A673 (cell line): ENCODE measurements at regions not wholly inside any gene's neighbourhood (a gene's known extent, or its start where the extent isn't known, plus 50 kb on each side); places are given as distances from the start of the nearest gene placed in this dataset.

Experiments
- BruUV-seq: library from RNA; stranded (reverse); fragments of 400-500 nt; replicated peaks from 2 replicates; lab custom pipeline; 2021; lab: Mats Ljungman, UMichigan
- CTCF ChIA-PET: fragments of 300-600 bp; sonication (Branson Sonifier 250); formaldehyde crosslinking; loops from one replicate; lab custom pipeline; 2022; ENCODE audit warnings: antibody characterized with exemption; lab: Charles Lee
- POLR2A ChIA-PET: fragments of 300-600 bp; sonication (Branson Sonifier 250); formaldehyde crosslinking; loops from one replicate; lab custom pipeline; 2022; ENCODE audit warnings: antibody characterized with exemption; ENCODE audit not compliant: low non-redundant PET; lab: Charles Lee
- DNase-seq: peaks from one replicate; pipeline ENCODE4 v3.0.0-alpha.2; 2015; ENCODE audit warnings: low spot score
- H3K27ac ChIP-seq: fragments of 200-600 bp; sonication (generic); 2 replicates; pipeline ENCODE4 v1.5.1; 2016; ENCODE audit warnings: mixed run types, low read depth, mild to moderate bottlenecking, mixed read lengths, antibody characterized with exemption, low read length; ENCODE audit not compliant: poor library complexity, severe bottlenecking
- H3K27me3 ChIP-seq: fragments of 200-600 bp; sonication (generic); replicated peaks from 2 replicates; pipeline ENCODE4 v1.6.1; 2017; ENCODE audit warnings: mixed run types, low read depth, mild to moderate bottlenecking, mixed read lengths, antibody characterized with exemption, low read length; ENCODE audit not compliant: insufficient read depth, poor library complexity
- H3K36me3 ChIP-seq: fragments of 200-600 bp; sonication (generic); 2 replicates; pipeline ENCODE4 v1.6.1; 2016; ENCODE audit warnings: mixed run types, mild to moderate bottlenecking, mixed read lengths, antibody characterized with exemption, low read length; ENCODE audit not compliant: insufficient read depth, poor library complexity, severe bottlenecking
- H3K4me1 ChIP-seq: fragments of 200-600 bp; sonication (generic); 2 replicates; pipeline ENCODE4 v1.6.1; 2017; ENCODE audit warnings: mixed run types, mild to moderate bottlenecking, mixed read lengths, antibody characterized with exemption, low read length; ENCODE audit not compliant: insufficient read depth, poor library complexity, severe bottlenecking
- H3K4me3 ChIP-seq: fragments of 200-600 bp; sonication (generic); 2 replicates; pipeline ENCODE4 v1.5.1; 2016; ENCODE audit warnings: low read depth, mixed run types, mild to moderate bottlenecking, mixed read lengths, low read length; ENCODE audit not compliant: poor library complexity, severe bottlenecking
- H3K9me3 ChIP-seq: fragments of 200-600 bp; sonication (generic); 2 replicates; pipeline ENCODE4 v1.6.1; 2016; ENCODE audit warnings: mixed run types, low read depth, mild to moderate bottlenecking, mixed read lengths, antibody characterized with exemption, low read length; ENCODE audit not compliant: poor library complexity, severe bottlenecking
- EZH2 ChIP-seq: fragments of 200-600 bp; sonication (generic); IDR thresholded peaks from 2 replicates; pipeline ENCODE4 v1.6.1; 2017; ENCODE audit warnings: borderline replicate concordance, low read depth, mild to moderate bottlenecking, mixed read lengths, antibody characterized with exemption, low read length; ENCODE audit not compliant: poor library complexity, severe bottlenecking
- intact Hi-C: fragments of 100-400 bp; cut with micrococcal nuclease; formaldehyde crosslinking; loops from one replicate; pipeline ENCODE4 v1.10.0; 2022; ENCODE audit not compliant: unreplicated experiment
- TF ChIP-seq, protein P1 (sequence below): fragments of 300-800, 200-600 bp; sonication (generic); conservative IDR thresholded peaks from 2 replicates; pipeline ENCODE4 v1.5.1; 2017; ENCODE audit warnings: low read depth, mild to moderate bottlenecking, antibody characterized with exemption, low read length, moderate library complexity, mixed read lengths

DNA sequence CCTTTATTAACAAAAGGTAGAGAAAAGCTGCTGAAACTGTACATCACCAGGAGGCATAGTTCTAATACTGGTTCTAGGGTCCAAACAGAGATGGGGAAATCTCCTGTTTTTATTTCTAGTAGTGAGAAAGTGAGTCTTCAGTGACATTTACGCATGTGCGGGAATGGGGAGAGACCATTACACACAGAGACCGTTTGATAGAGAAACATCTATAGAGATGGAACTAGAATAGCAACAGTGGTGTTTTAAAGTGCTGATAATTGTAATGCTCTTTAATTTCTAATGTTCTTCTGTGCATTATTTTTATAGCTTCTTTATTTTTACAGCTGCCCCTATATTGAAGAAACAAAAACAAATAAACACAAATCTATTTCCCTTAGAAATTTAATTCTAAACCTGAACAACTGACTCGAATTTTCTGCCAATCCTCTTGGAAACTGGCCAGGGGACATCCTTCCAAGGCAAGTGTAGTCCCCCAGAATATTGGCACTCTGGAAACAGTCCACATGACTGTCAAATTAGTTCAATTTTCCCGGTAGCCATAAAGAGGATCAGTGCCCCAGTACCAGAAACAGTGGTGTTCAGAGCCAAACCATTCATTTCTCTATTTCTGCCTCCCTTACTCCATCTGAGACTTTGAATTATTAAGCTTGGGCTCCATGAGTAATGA is 260.9 kb downstream of the ICOS start:
- Histone ChIP-seq H3K4me1 (no peaks in the 10 kb centered on the region), H3K4me3 (no peak overlapping the region), H3K27ac (no peak overlapping the region), H3K36me3 (no peaks in the 10 kb centered on the region), H3K9me3 (no peaks in the 10 kb centered on the region), H3K27me3 (no peaks in the 10 kb centered on the region)
- ChIA-PET CTCF (no interaction called here), POLR2A (no interaction called here)
- no peak for TF ChIP-seq EZH2
- TF ChIP-seq, protein P1, sequence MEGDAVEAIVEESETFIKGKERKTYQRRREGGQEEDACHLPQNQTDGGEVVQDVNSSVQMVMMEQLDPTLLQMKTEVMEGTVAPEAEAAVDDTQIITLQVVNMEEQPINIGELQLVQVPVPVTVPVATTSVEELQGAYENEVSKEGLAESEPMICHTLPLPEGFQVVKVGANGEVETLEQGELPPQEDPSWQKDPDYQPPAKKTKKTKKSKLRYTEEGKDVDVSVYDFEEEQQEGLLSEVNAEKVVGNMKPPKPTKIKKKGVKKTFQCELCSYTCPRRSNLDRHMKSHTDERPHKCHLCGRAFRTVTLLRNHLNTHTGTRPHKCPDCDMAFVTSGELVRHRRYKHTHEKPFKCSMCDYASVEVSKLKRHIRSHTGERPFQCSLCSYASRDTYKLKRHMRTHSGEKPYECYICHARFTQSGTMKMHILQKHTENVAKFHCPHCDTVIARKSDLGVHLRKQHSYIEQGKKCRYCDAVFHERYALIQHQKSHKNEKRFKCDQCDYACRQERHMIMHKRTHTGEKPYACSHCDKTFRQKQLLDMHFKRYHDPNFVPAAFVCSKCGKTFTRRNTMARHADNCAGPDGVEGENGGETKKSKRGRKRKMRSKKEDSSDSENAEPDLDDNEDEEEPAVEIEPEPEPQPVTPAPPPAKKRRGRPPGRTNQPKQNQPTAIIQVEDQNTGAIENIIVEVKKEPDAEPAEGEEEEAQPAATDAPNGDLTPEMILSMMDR = no peak
- no peak for DNase-seq
- BruUV-seq = no TSS peak
- intact Hi-C loops = no loop called here

DNA sequence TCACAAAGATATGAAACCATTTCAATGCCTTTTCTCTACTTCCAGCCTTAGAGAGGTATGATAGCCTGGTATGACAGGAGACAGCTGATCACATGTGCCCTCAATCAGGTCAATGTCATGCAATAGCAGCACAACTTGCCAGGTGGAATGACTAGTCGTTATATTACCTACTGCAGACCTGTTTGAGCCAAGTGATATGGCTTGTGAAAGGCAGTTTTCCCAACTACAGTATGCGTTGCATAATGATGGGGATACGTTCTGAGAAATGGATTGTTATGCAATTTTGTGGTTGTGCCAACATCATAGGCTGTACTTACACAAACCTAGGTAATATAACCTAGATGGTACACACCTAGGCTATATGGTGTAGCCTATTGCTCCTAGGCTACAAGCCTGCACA is 262.8 kb downstream of the ICOS start:
- TF ChIP-seq EZH2 = no peak
- TF ChIP-seq, protein P1 = no peak
- intact Hi-C loops = no loop called here
- no peaks in the 10 kb centered on the region for H3K4me1 ChIP-seq
- no peak overlapping the region for H3K27ac ChIP-seq
- H3K36me3 ChIP-seq = no peaks in the 10 kb centered on the region
- no TSS peak for BruUV-seq
- POLR2A ChIA-PET = no interaction called here
- CTCF ChIA-PET = no interaction called here
- DNase-seq = no peak
- H3K27me3 ChIP-seq = no peaks in the 10 kb centered on the region
- H3K4me3 ChIP-seq = no peak overlapping the region
- no peaks in the 10 kb centered on the region for H3K9me3 ChIP-seq

DNA sequence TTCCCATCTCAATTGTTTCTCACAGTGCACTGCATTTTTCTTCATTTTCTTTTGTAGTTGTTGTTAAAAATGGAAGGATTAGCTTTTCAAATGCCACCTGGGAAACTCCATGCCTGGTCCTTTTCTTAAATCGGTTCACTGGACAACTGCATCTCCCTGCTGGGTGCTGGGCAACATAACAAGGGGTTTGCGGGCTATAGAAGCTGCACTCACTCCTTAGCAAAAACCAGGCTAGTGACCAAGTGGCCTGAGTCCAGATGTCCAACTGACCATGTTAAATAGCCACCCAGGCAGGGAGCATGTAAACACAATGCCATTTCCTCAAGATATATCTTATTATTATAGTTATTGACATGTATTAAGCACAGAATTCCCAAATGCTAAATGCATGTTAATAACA is 264.9 kb downstream of the ICOS start:
- Histone ChIP-seq H3K27me3 (no peaks in the 10 kb centered on the region), H3K4me3 (no peak overlapping the region), H3K36me3 (no peaks in the 10 kb centered on the region), H3K9me3 (no peaks in the 10 kb centered on the region), H3K4me1 (no peaks in the 10 kb centered on the region), H3K27ac (no peak overlapping the region)
- DNase-seq = no peak
- no peak for TF ChIP-seq EZH2
- intact Hi-C loops = no loop called here
- BruUV-seq = no TSS peak
- ChIA-PET POLR2A (no interaction called here), CTCF (no interaction called here)

DNA sequence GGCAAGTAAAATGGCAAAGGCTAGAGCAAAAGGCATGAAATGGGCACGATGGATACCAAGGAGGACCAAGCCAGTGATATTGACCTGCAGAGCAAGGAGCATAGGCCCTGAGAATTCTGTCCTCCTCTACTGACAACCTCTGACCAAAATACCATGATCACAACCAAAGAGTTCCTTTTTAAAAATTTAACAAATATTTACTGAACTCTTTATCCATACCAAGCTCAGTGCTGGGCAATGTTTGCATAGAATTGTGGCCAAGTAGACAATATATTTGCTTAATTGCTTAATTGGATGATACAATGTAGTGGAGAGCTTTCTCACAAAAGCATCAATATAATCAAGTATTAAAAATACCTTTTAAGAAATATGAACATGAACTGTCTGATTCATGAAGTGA is 265.7 kb downstream of the ICOS start:
- no peak overlapping the region for H3K27ac ChIP-seq
- no peaks in the 10 kb centered on the region for H3K36me3 ChIP-seq
- no peaks in the 10 kb centered on the region for H3K27me3 ChIP-seq
- TF ChIP-seq EZH2 = no peak
- TF ChIP-seq, protein P1 = no peak
- no peaks in the 10 kb centered on the region for H3K9me3 ChIP-seq
- CTCF ChIA-PET = no interaction called here
- no peaks in the 10 kb centered on the region for H3K4me1 ChIP-seq
- no peak for DNase-seq
- no peak overlapping the region for H3K4me3 ChIP-seq
- no TSS peak for BruUV-seq
- intact Hi-C loops = no loop called here
- POLR2A ChIA-PET = no interaction called here
